Activated naive CD8-positive, alpha-beta T cell treated with anti-CD3 and anti-CD28 coated beads for 36 hours (primary cell): ENCODE measurements at regions not wholly inside any gene's neighbourhood (a gene's known extent, or its start where the extent isn't known, plus 50 kb on each side); places are given as distances from the start of the nearest gene placed in this dataset.

ENCODE experiments used
- DNase-seq: peaks from one replicate; pipeline ENCODE4 v3.0.0; 2021
- H3K27ac Mint-ChIP-seq: one replicate; pipeline ENCODE4 v1.8.0; 2022; ENCODE audit warnings: mild to moderate bottlenecking, moderate library complexity, mixed read lengths
- H3K27me3 Mint-ChIP-seq: one replicate; pipeline ENCODE4 v1.8.0; 2022; ENCODE audit warnings: mild to moderate bottlenecking, mixed read lengths
- H3K36me3 Mint-ChIP-seq: one replicate; pipeline ENCODE4 v1.8.0; 2021; ENCODE audit warnings: mild to moderate bottlenecking, mixed read lengths
- H3K4me1 Mint-ChIP-seq: one replicate; pipeline ENCODE4 v1.8.0; 2021; ENCODE audit warnings: mixed read lengths
- H3K4me3 Mint-ChIP-seq: one replicate; pipeline ENCODE4 v1.8.0; 2022; ENCODE audit warnings: mild to moderate bottlenecking, moderate library complexity, mixed read lengths
- H3K9me3 Mint-ChIP-seq: one replicate; pipeline ENCODE4 v1.8.0; 2022; ENCODE audit warnings: mixed read lengths

GRCh38 chr10:52889611-52890010, 117.0 kb upstream of the MBL2 start:
- Mint-ChIP-seq H3K27me3 (no peaks in the 10 kb centered on the region), H3K4me1 (no peaks in the 10 kb centered on the region), H3K27ac (no peak overlapping the region), H3K4me3 (no peak overlapping the region), H3K9me3 (no peaks in the 10 kb centered on the region), H3K36me3 (no peaks in the 10 kb centered on the region)
- DNase-seq, result no peak

- no peak overlapping the region for H3K4me3 Mint-ChIP-seq
- DNase-seq, result peak; percentile 4
- H3K9me3 Mint-ChIP-seq, result no peaks in the 10 kb centered on the region
- H3K36me3 Mint-ChIP-seq, result no peaks in the 10 kb centered on the region
- H3K27ac Mint-ChIP-seq, result no peak overlapping the region
- H3K4me1 Mint-ChIP-seq, result no peaks in the 10 kb centered on the region
- H3K27me3 Mint-ChIP-seq, result peaks cover 6% of the 10 kb centered on the region
Observed at GRCh38 chr10:52883996-52884871, 111.7 kb upstream of the MBL2 start.

- Mint-ChIP-seq H3K4me3 (no peak overlapping the region), H3K36me3 (no peaks in the 10 kb centered on the region), H3K4me1 (no peaks in the 10 kb centered on the region), H3K9me3 (no peaks in the 10 kb centered on the region), H3K27me3 (peaks cover 3% of the 10 kb centered on the region), H3K27ac (no peak overlapping the region)
- DNase-seq, result no peak
Observed at GRCh38 chr10:52879091-52879807, 106.7 kb upstream of the MBL2 start.

- no peaks in the 10 kb centered on the region for H3K9me3 Mint-ChIP-seq
- H3K4me3 Mint-ChIP-seq, result no peak overlapping the region
- H3K27me3 Mint-ChIP-seq, result no peaks in the 10 kb centered on the region
- H3K27ac Mint-ChIP-seq, result no peak overlapping the region
- no peaks in the 10 kb centered on the region for H3K4me1 Mint-ChIP-seq
- H3K36me3 Mint-ChIP-seq, result no peaks in the 10 kb centered on the region
- DNase-seq, result no peak
Observed at GRCh38 chr10:52877451-52877850, 104.9 kb upstream of the MBL2 start.

GRCh38 chr10:52875336-52875735, 102.8 kb upstream of the MBL2 start:
- H3K27ac Mint-ChIP-seq, result no peak overlapping the region
- H3K9me3 Mint-ChIP-seq, result peaks cover 3% of the 10 kb centered on the region
- no peaks in the 10 kb centered on the region for H3K27me3 Mint-ChIP-seq
- no peaks in the 10 kb centered on the region for H3K36me3 Mint-ChIP-seq
- no peak overlapping the region for H3K4me3 Mint-ChIP-seq
- DNase-seq, result no peak
- H3K4me1 Mint-ChIP-seq, result no peaks in the 10 kb centered on the region

- no peaks in the 10 kb centered on the region for H3K36me3 Mint-ChIP-seq
- no peaks in the 10 kb centered on the region for H3K4me1 Mint-ChIP-seq
- H3K27ac Mint-ChIP-seq, result no peak overlapping the region
- no peak overlapping the region for H3K4me3 Mint-ChIP-seq
- peaks cover 3% of the 10 kb centered on the region for H3K9me3 Mint-ChIP-seq
- no peak for DNase-seq
- H3K27me3 Mint-ChIP-seq, result no peaks in the 10 kb centered on the region
Observed at GRCh38 chr10:52874581-52874980, 102.0 kb upstream of the MBL2 start.

GRCh38 chr10:52871191-52871843, 98.7 kb upstream of the MBL2 start:
- Mint-ChIP-seq H3K9me3 (peaks cover 8% of the 10 kb centered on the region), H3K27me3 (no peaks in the 10 kb centered on the region), H3K27ac (no peak overlapping the region), H3K36me3 (no peaks in the 10 kb centered on the region), H3K4me1 (no peaks in the 10 kb centered on the region), H3K4me3 (no peak overlapping the region)
- no peak for DNase-seq

GRCh38 chr10:52870562-52870961, 98.0 kb upstream of the MBL2 start:
- no peak overlapping the region for H3K4me3 Mint-ChIP-seq
- no peak for DNase-seq
- no peaks in the 10 kb centered on the region for H3K27me3 Mint-ChIP-seq
- H3K4me1 Mint-ChIP-seq, result no peaks in the 10 kb centered on the region
- H3K27ac Mint-ChIP-seq, result no peak overlapping the region
- H3K9me3 Mint-ChIP-seq, result peaks cover 8% of the 10 kb centered on the region
- no peaks in the 10 kb centered on the region for H3K36me3 Mint-ChIP-seq

- Mint-ChIP-seq H3K4me3 (no peak overlapping the region), H3K27ac (no peak overlapping the region), H3K36me3 (no peaks in the 10 kb centered on the region), H3K27me3 (no peaks in the 10 kb centered on the region), H3K4me1 (no peaks in the 10 kb centered on the region), H3K9me3 (peaks cover 8% of the 10 kb centered on the region)
- no peak for DNase-seq
Observed at GRCh38 chr10:52869864-52870263, 97.3 kb upstream of the MBL2 start.

- no peaks in the 10 kb centered on the region for H3K36me3 Mint-ChIP-seq
- H3K9me3 Mint-ChIP-seq, result peaks cover 5% of the 10 kb centered on the region
- no peaks in the 10 kb centered on the region for H3K4me1 Mint-ChIP-seq
- DNase-seq, result no peak
- H3K4me3 Mint-ChIP-seq, result no peak overlapping the region
- no peak overlapping the region for H3K27ac Mint-ChIP-seq
- H3K27me3 Mint-ChIP-seq, result no peaks in the 10 kb centered on the region
Observed at GRCh38 chr10:52865213-52865612, 92.6 kb upstream of the MBL2 start.

- DNase-seq, result no peak
- H3K36me3 Mint-ChIP-seq, result no peaks in the 10 kb centered on the region
- no peaks in the 10 kb centered on the region for H3K4me1 Mint-ChIP-seq
- no peak overlapping the region for H3K27ac Mint-ChIP-seq
- H3K27me3 Mint-ChIP-seq, result no peaks in the 10 kb centered on the region
- no peak overlapping the region for H3K4me3 Mint-ChIP-seq
- H3K9me3 Mint-ChIP-seq, result peaks cover 5% of the 10 kb centered on the region
Observed at GRCh38 chr10:52864201-52865106, 91.9 kb upstream of the MBL2 start.

GRCh38 chr10:52858722-52859121, 86.1 kb upstream of the MBL2 start:
- no peak overlapping the region for H3K27ac Mint-ChIP-seq

GRCh38 chr10:52855546-52856325, 83.2 kb upstream of the MBL2 start:
- Mint-ChIP-seq H3K4me1 (no peaks in the 10 kb centered on the region), H3K27ac (no peak overlapping the region), H3K9me3 (peaks cover 1% of the 10 kb centered on the region), H3K27me3 (no peaks in the 10 kb centered on the region), H3K4me3 (no peak overlapping the region), H3K36me3 (no peaks in the 10 kb centered on the region)
- no peak for DNase-seq

More at GRCh38 chr10:52858722-52859121, 86.1 kb upstream of the MBL2 start:
- Mint-ChIP-seq H3K4me3 (no peak overlapping the region), H3K4me1 (no peaks in the 10 kb centered on the region), H3K9me3 (peaks cover 1% of the 10 kb centered on the region), H3K36me3 (no peaks in the 10 kb centered on the region), H3K27me3 (no peaks in the 10 kb centered on the region)
- DNase-seq, result no peak

GRCh38 chr10:52853704-52854103, 81.1 kb upstream of the MBL2 start:
- no peaks in the 10 kb centered on the region for H3K36me3 Mint-ChIP-seq
- H3K27ac Mint-ChIP-seq, result no peak overlapping the region
- no peaks in the 10 kb centered on the region for H3K4me1 Mint-ChIP-seq
- no peaks in the 10 kb centered on the region for H3K27me3 Mint-ChIP-seq
- DNase-seq, result no peak
- H3K4me3 Mint-ChIP-seq, result no peak overlapping the region
- H3K9me3 Mint-ChIP-seq, result peaks cover 1% of the 10 kb centered on the region
